Adrenal gland (tissue), 5 donors: ENCODE measurements at regions not wholly inside any gene's neighbourhood (a gene's known extent, or its start where the extent isn't known, plus 50 kb on each side); places are given as distances from the start of the nearest gene placed in this dataset.

Experiments used
- POLR2A ChIP-seq, 2 donors: fragments of 450-650 bp; IDR thresholded peaks; one replicate each; pipeline ENCODE4 v1.6.1; 2017; ENCODE audit warnings: antibody characterized with exemption in 2 of 2, mild to moderate bottlenecking in 2 of 2, moderate library complexity in 1 of 2
- TF ChIP-seq, protein P1 (sequence below), 6 experiments: fragments of 450-650 bp in 4 of 6; fragments of 200-600 bp in 2 of 6; sonication (generic) in 1 of 6; IDR thresholded peaks; 1 replicate in 5 of 6; 2 replicates in 1 of 6; pipeline versions ENCODE4 v1.5.1 to v1.8.0; 2016 to 2021; ENCODE audit warnings: antibody characterized with exemption in 6 of 6, mild to moderate bottlenecking in 2 of 6, moderate library complexity in 1 of 6
- donor health status: DM: no; HTN: no; CAD: no.

GRCh38 chr1:29460041-29460610 lies 223.8 kb downstream of the PTPRU start:
- TF ChIP-seq POLR2A (IDR thresholded peaks at IDR 0.05): no peak
- TF ChIP-seq, protein P1, sequence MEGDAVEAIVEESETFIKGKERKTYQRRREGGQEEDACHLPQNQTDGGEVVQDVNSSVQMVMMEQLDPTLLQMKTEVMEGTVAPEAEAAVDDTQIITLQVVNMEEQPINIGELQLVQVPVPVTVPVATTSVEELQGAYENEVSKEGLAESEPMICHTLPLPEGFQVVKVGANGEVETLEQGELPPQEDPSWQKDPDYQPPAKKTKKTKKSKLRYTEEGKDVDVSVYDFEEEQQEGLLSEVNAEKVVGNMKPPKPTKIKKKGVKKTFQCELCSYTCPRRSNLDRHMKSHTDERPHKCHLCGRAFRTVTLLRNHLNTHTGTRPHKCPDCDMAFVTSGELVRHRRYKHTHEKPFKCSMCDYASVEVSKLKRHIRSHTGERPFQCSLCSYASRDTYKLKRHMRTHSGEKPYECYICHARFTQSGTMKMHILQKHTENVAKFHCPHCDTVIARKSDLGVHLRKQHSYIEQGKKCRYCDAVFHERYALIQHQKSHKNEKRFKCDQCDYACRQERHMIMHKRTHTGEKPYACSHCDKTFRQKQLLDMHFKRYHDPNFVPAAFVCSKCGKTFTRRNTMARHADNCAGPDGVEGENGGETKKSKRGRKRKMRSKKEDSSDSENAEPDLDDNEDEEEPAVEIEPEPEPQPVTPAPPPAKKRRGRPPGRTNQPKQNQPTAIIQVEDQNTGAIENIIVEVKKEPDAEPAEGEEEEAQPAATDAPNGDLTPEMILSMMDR (IDR thresholded peaks at IDR 0.05): no peak
